RCC 7860 (cell line): ENCODE measurements at regions not wholly inside any gene's neighbourhood (a gene's known extent, or its start where the extent isn't known, plus 50 kb on each side); places are given as distances from the start of the nearest gene placed in this dataset.

Experiments
- DNase-seq: peaks from one replicate; pipeline ENCODE4 v3.0.0-alpha.2; 2015; ENCODE audit warnings: low spot score
- FAIRE-seq: peaks from 2 replicates; lab custom pipeline; 2012; peaks lifted over from hg19 to GRCh38; lab: Jason Lieb, UNC

DNA sequence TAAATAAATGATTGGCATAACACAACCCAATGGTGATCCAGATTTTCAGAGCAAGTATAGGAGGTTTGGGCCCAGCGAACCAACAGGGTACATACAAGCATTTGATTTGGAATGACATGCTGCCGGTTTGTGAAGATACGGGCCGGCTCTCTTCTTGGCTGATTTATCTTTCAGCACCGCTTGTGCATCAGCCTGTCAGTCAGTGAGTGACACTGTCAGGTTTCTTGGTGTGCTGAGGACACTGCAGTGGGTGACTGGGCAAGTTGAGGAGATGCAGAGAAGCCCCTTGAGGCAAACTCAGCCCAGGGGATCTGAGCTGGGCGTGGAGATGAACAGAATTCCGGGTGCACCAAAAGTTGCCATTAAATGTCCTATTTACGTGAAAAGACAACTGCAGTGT, 194.5 kb downstream of the SNX10 start:
- DNase-seq (no peak), FAIRE-seq (no peak)

DNA sequence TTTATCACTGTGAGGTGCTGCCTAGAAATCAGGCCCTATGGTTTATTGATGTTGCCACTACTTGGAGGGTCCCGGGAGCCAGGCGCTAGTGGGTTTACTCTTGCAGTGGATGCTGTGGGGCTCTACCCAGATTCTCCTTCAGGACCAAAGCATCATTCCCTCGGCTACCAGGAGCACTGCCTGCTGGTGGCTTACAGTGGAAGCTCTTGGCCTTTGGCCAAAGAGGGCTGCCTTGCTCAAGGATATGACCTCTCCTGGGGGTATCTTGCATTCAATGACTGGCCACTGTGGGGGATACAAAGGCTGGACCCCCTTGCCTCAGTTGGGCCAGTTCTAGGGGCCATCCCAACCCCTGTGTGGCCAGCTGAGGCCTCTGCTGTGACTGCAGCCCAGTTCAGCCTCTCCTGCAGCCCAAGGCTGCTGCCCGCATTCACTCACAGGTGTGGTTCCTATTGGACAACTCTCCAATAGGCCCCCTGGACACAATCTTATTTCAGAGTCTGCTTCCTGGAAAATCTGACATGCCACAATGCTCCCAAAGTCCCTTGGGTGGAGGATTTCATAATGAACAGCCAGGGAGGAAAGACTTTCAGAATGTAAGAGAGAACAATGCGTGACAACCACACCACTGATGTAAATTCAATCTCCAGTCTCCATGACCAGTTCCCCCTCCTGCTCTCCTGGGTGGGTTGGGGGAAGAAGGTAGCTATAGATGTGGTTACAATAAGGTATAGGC, 196.3 kb downstream of the SNX10 start:
- no peak for DNase-seq
- no peak for FAIRE-seq

DNA sequence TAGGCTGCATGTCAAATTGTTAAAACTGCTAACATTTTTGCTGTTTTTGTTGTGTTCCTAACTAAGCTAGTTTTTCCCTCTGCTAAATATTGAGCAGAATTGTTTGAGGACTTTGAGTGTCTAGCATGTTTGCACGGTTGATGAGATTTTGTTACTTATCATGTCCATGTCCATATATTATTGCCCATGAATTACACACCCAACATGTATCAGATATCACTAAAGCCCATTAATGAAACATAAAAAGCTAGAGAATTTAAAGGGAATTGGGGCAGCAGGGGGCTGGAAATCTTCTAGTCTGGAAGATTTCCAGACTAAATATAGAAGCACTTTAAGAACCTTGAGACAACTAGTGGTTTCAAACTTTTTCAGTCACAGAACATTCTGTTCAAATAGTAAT, 197.7 kb downstream of the SNX10 start:
- no peak for DNase-seq
- FAIRE-seq = no peak

DNA sequence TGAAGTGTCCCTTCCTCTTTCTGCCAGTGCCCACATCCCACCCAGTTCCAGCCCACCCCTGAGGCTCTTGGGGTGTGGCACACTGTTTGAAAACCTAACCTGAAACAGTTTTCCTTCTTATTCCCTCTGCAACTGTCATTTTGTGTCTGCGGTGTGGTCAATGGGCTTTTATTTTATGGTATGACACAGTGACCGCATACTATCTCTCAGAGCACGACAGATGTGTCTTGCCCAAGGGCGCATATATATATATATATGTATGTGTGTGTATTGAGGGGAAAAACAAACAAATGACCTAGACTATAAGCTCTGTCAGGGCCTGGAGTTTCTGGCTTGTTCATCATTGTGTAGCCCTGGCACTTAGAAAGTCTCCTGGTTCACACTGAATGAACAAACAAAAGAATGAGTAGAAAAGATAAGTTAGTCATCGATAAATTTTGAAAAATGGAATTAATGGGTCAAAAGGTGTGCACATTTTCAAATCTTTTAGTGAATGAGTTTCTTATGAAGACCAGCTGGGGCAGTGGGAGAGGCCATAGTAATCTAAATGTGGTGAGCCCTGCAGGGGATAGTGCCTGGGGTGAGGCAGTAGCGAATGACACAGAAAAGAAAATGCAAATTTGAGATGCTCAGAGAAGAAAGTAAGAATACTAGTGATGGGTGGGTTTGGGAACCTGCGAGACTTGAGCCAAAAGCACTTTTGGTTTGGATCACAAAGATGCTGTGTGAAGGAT, 198.4 kb downstream of the SNX10 start:
- FAIRE-seq = no peak

DNA sequence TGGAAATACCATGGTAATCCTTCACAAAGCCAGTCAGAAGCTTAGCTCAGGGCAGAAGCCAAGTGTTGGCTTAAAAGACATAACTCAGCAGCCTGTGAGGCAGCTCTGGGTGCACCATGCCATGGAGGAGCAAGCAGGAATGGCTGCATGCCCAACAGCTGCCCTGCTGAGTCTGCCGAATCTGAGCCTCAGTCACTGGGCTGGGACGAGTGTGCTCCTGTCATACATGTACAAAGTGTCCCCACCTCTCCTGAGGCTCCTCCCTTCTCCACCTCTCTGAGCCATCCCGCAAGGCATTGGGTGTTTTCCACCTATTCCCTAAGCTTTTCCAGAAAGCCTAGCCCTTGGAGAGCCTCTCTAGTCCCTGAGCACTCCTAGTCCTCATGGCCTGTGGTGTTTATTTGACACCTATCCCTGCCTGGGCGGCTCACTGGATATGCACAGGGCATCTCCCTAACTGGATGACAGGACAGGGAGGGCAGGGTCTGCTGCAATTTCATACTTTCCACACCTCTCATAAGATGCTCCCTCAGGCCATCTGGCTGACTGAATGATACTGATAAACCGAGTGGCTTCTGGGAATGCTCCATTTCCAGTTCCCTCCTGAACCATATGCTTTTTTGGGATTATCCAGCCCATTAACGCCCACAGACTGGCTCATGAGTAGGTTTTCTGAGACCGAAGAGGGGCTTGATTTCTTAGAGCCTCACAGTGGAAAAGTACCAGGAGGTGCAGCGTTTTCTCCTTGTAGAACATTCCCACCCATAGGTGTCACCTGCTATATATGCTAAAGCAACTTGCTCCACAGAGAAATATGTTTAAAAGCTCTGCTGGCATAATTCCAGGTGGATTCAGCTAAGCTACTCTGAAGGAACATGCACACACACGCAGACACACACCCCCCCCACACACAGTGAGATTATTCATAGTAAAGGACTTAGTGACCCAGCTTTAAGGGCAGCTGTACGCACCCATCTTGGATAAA, 199.3 kb downstream of the SNX10 start:
- FAIRE-seq (no peak), DNase-seq (no peak)

More for the DNA sequence above, 198.4 kb downstream of the SNX10 start:
- DNase-seq = no peak

DNA sequence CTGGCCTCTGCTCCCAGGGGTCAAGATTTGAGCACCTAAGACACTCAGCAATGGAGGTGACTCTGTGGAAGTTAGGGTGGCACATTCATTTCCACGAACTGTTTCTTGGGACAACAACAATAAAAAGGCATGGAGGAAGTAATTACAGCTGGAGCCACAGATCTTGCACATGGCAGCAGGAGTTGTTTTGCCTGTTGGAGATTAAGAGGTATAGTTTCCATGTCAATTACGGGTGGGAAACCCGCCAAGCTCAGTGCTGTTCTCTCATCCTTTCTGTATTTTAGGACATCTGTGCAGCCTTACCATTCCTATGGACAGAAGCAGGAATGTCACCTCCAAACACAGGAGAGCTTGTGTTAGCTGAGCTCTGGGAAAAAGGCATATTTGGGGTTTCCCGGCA, 201.2 kb downstream of the SNX10 start:
- FAIRE-seq (no peak), DNase-seq (no peak)

DNA sequence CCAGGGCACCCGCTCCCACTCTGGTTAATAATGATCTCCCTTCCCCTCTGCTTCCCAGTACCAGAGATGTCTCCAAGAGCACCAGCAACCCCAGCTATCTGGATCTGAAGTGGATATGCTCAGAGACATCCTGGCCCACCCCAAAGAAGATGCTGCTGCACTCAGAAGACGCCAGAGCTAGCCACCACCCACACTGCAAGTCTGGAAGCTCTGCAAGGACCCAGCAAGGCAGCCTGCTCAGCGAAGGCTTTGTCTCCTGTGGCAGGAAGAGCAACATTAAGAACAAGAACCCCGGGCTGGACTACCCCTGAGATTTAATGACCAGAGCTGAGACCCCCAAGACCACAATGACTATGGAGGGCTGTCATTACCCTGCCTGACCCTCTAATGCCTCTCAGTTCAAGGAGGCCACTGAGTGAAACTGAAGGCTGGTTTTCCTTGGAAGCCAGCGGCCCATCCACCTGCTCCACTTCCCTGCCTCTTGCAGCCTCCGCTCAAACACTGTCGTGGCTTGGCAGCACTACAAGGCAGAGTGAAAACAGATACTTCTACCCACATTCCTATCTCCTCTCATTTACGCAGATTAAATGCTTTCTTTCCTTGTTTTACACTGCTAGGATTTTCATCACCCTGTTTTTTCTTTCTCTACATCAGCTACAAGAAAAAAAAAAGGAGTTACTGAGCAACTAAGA, 202.2 kb downstream of the SNX10 start:
- no peak for DNase-seq
- FAIRE-seq = no peak

DNA sequence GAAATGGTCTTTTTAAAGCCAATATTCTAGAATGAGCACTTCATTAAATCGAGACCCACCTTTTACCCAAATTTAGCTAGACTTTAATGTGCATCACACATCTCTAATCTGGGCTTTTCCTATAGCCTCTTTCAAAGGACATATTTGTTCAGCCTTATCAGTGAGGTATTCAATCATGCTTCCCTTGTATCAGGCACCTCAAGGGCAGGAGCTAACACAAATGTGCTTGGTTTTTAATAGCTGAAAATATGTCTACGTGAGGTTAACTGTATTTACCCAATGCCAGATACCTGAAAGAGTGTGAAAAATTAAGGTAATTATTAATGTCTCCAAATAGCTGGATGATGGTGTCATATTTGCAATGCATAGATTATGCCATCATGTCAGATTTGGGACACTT, 203.9 kb downstream of the SNX10 start:
- no peak for FAIRE-seq
- DNase-seq = no peak

DNA sequence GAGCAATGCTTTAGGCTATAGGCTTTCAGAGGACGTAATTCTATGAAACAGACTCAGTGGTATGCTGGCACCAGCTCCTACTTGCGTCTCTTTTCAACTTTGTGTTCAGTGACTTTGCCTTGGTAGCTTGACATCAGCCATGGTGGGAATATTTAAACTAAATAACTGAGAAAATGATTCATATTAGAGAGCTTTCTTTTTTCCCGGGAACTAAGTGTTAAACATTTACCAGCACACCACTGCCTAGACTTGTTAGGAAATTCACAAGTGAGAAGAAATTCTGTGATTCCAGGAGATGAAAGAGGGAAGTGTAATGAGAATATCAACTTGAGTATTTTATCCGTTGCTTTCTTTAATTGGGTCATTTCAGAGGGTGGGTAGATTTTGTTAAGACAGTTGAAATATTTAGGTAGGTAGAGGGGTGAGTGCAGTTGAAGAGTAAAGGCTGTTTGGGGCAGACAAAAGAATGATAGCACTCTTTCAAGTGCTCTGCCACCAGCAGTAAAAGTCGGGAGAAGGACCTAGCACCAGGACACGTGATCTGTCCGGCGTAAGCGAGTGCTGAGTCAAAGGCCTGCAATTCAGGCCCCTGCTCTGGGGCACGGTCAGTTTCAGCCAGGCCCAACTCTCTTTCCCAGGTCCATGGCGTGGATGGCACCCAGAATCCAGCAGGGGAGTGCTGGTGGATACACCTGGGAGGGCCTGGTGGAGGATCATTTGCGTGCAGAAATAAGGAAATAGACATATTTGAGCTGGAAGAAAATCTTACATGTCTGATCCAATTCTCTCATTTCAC, 206.3 kb downstream of the SNX10 start:
- peak; percentile 95 for FAIRE-seq
- peak; percentile 75 for DNase-seq

DNA sequence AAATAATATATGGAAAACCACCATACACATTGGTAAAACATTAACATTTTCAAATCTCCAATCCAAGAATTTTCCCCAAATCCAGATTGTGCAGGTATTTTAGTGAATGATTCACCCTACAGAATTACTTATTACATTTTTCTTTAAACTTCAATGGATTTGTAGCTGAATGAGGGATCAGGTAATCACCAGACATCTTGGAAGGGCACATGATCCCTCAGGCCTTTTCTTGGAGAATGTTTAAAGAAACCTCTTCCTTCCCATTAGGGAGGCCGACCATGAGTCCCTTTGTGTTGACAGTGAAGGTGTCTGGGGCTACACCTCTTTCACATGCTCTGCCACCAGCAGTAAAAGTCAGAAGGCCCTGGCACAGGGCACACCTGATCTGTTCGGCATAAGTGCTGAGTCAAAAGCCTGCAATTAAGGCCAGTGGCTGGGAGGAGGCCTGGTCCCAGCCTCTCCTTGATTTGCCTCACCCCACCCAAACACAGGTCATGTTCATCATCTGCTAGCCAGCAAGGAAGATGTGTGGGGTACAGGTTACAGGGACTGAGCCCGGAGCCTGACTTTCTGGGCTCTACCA, 207.7 kb downstream of the SNX10 start:
- DNase-seq (no peak), FAIRE-seq (peak; percentile 74)

DNA sequence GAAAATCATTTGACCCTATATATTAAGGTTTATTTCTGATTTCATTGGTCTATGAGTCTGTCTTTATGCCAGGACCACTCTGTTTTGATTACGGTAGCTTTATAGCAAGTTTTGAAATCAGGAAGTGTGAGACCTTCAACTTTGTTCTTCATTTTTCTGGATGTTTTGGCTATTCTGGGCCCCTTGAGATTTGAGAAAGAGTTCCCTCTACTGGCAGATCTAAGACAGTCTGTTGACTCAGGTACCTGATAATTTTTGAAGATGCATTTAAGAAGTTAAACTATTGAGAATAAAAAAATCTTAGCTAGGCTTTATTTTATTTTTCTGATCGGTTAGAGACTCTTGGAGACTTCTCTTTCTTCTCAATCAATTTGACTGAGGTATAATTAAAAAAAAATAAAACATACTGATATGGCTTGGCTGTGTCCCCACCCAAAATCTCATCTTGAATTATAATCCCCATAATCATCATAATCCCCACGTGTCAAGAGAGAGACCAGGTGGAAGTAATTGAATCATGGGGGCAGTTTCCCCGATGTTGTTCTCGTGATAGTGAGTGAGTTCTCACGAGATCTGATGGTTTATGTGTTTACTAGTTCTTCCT, 209.2 kb downstream of the SNX10 start:
- FAIRE-seq (peak; percentile 86), DNase-seq (peak; percentile 55)

DNA sequence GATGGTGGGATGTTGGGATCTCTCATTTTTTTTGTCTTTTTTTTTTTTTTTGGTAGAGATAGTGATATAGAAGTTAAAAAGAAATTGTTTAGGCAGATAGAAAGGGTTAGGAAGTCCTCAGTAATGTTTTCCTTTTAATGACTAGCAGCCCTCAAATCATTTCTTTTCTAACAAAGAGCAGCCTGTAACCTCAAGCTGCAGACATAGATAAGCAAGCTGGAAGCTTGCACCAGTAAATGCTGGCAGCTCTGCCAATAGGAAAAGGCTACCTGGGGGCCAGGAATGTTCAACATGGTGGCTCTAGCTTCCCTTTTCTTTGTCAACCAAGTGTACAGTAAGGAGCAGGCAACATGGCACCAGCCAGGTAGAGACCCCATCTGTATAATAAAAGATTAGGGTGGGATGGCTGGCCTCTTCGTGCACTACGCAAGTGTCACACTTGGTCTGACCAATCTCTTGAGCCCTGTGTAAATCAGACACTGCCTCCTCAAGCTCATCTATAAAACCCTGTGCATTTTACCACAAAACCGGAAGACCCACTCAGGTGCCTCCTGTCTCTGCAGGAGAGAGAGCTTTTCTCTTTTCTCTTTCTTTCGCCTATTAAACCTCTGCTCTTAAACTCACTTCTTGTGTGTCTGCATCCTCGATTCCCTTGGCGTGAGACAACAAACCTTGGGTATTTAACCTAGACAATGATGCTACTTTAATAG, 212.9 kb downstream of the SNX10 start:
- DNase-seq (no peak), FAIRE-seq (no peak)

DNA sequence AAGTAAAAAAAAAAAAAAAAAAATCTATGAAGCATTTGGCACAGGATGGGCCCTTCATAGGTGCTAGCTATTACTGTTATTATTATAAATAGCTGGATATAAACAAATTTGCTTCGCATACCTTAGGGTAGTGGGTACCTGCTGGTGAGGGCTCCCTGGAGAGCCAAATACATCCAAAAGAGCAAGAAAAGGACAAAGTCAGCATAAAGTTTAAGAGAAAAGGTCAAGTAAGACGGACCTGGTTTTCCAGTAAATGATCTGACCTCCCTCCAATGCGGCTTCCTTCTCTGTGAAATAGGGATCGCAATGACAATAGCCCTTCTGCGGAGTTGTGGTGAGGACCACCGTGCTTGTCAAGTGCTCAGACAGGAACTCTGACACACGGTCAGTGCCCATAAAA, 214.5 kb downstream of the SNX10 start:
- no peak for FAIRE-seq

DNA sequence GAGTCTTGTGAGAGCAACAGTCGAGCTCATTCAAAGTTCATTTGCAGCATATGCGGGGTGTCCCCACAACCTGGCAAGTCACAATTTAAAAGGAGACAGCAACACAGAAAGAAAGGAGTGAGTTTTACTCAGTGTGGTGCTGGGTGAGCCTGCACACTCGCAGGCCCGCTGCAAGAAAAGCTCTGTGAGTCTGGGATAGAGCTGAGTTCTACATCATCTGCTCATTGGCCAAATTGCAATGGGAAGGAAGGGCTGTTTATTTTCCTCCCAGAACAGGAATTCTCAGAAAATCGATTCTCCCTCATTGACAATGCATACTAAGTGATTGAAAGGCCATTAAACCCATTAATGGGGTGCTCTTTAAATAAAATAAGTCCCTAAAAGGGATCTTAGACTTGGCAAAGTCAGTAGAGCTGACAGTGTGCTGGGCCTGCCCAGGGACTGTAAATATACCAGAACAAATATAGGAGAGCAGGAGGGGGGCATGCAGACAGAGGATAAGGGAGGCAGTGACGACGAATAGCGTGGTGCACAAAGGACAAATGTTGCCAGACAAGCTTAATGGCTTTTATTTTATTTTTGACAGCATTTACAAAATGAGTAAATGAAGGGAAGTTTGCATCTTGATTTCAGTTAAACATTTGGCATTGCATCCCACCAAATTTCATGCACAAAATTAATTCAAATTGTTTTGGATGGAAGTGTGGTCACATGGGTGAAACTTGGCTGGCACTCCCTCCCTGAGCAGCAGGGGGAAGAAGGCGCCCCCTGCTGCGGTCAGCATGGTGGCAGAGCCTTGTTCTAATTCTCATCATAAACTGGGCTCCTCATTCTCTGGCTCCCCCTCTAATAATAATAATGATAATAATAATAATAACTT, 215.7 kb downstream of the SNX10 start:
- DNase-seq = no peak
- FAIRE-seq = no peak

More for the DNA sequence above, 214.5 kb downstream of the SNX10 start:
- DNase-seq = no peak

DNA sequence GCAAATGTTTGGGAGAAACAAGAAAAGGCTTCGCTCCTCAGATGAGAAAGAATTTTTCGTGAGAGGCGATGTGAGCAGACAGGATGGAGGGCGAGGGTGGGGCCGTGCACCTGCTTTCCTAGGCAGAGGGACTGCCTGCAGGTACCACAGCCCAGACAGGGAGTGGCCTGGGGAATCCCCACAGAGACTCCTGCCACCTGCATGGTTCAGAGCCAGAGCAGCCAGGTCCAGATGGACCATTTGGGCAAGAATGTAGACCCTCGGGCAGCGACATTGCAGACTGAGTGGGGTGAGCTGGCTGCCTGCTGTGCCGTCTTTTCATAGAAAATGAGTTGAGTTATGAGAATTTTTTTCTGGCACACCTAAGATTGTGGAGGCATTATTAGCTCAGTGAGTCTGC, 216.8 kb downstream of the SNX10 start:
- DNase-seq = no peak

DNA sequence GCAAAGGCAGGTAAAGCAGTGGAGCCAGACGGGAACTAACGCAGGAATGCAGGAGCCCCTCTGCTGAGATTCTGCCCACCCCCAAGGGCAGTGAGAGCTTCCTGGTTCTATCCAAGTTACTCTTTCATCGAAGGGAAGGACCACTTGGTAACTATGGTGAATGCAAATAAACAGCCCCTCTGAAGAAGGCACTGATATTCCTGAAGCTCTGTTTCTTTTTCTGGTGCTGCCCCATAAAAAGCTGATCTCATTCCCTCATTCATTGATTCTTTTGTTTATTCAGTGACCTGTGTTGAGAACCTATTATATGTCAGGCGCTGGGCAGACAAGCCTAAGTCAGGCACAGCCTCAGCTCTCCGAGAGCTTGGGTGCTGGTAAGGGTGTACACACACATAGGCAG, 217.3 kb downstream of the SNX10 start:
- no peak for FAIRE-seq
- no peak for DNase-seq

More for the DNA sequence above, 216.8 kb downstream of the SNX10 start:
- FAIRE-seq = no peak

DNA sequence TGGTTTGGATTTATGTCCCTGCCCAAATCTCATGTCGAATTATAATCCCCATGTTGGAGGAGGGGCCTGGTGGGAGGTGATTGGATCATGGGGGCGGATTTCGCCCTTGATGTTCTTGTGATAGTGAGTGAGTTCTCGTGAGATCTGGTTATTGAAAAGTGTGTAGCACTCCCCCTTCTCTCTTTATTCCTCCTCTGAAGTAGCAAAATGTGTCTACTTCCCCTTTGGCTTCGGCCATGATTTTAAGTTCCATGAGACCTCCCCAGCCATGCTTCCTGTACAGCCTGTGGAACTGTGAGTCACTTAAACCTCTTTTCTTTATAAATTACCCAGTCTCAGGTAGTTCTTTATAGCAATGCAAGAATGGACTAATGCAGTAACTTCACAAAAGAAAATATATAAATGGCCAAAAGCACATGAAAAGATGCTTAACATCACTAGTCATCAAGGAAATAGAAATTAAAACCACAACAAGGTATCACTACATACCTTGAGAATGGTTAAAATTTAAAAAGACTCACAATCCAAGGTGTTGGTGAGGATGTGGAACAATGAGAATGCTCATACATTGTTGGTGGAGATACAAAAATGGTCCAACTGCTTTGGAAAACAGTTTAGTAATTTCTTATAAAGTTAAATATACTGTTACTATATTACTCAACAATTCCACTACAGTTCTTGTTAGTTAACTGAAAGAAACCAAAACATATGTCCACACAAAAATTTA, 218.7 kb downstream of the SNX10 start:
- no peak for FAIRE-seq
- DNase-seq = no peak
